CD4-positive, alpha-beta T cell (primary cell): ENCODE measurements at regions not wholly inside any gene's neighbourhood (a gene's known extent, or its start where the extent isn't known, plus 50 kb on each side); places are given as distances from the start of the nearest gene placed in this dataset.
"Not testable (repeated sequence)": the region's sequence is repeated elsewhere in the genome, so short reads cannot be mapped to it uniquely, and the experiment has no call there.

Experiments
- ATAC-seq: fragments of 200-7000 bp; cut with Tn5 transposase; one replicate; pipeline ENCODE4 v1.10.0; 2022; ENCODE audit warnings: mild to moderate bottlenecking; ENCODE audit not compliant: poor library complexity
- CTCF ChIA-PET: fragments of 350-600 bp; sonication (Branson Sonifier 250); formaldehyde crosslinking; loops from one replicate; lab custom pipeline; 2021; ENCODE audit warnings: antibody characterized with exemption, inconsistent platforms; lab: Charles Lee
- POLR2A ChIA-PET: fragments of 350-600 bp; sonication (Branson Sonifier 250); formaldehyde crosslinking; loops from one replicate; lab custom pipeline; 2021; ENCODE audit warnings: antibody characterized with exemption, inconsistent platforms; lab: Charles Lee
- DNase-seq, 14 experiments: peaks; one replicate each; pipeline ENCODE4 v3.0.0-alpha.2; 2013 to 2020; ENCODE audit warnings: mixed read lengths in 2 of 14
- H3K27ac ChIP-seq, 2 donors: one replicate each; pipeline versions ENCODE4 v1.5.1 to v1.7.0; 2013; ENCODE audit warnings: low read length in 2 of 2, low read depth in 1 of 2, mild to moderate bottlenecking in 1 of 2
- H3K27me3 ChIP-seq, 2 experiments: 1 replicate in 1 of 2; 2 replicates in 1 of 2; pipeline versions ENCODE4 v1.6.1 to v1.7.0; 2013; ENCODE audit warnings: low read length in 2 of 2, control low read depth in 1 of 2, mild to moderate bottlenecking in 1 of 2, moderate library complexity in 1 of 2; ENCODE audit not compliant: insufficient read depth in 2 of 2, control insufficient read depth in 1 of 2
- H3K36me3 ChIP-seq: one replicate; pipeline ENCODE4 v1.6.1; 2013; ENCODE audit warnings: low read length, control low read depth; ENCODE audit not compliant: insufficient read depth
- H3K4me1 ChIP-seq: one replicate; pipeline ENCODE4 v1.6.1; 2013; ENCODE audit warnings: low read length, control low read depth; ENCODE audit not compliant: insufficient read depth
- H3K4me3 ChIP-seq: one replicate; pipeline ENCODE4 v1.5.1; 2013; ENCODE audit warnings: mild to moderate bottlenecking, low read length, moderate library complexity
- H3K9me3 ChIP-seq, 2 experiments: 1 replicate in 1 of 2; 2 replicates in 1 of 2; pipeline versions ENCODE4 v1.6.1 to v1.7.0; 2013; ENCODE audit warnings: low read length in 2 of 2, mild to moderate bottlenecking in 2 of 2, control low read depth in 1 of 2, moderate library complexity in 1 of 2; ENCODE audit not compliant: control insufficient read depth in 1 of 2, insufficient read depth in 1 of 2
- H3K27ac Mint-ChIP-seq: one replicate; pipeline ENCODE4 v1.8.0; 2020; ENCODE audit warnings: mixed read lengths
- H3K27me3 Mint-ChIP-seq: one replicate; pipeline ENCODE4 v1.8.0; 2021; ENCODE audit warnings: mixed read lengths
- H3K36me3 Mint-ChIP-seq: one replicate; pipeline ENCODE4 v1.8.0; 2021; ENCODE audit warnings: low read depth, mixed read lengths
- H3K4me1 Mint-ChIP-seq: one replicate; pipeline ENCODE4 v1.8.0; 2021; ENCODE audit warnings: low read depth, mixed read lengths
- H3K4me3 Mint-ChIP-seq: one replicate; pipeline ENCODE4 v1.8.0; 2020; ENCODE audit warnings: mild to moderate bottlenecking, mixed read lengths
- H3K9me3 Mint-ChIP-seq: one replicate; pipeline ENCODE4 v1.8.0; 2020; ENCODE audit warnings: mixed read lengths
- intact Hi-C, 2 experiments: fragments of 100-400 bp; cut with DNase I in 1 of 2; cut with micrococcal nuclease in 1 of 2; formaldehyde crosslinking; loops; one replicate each; pipeline versions ENCODE4 v1.15.1 to v1.9.0; 2023 to 2025; cut with DNase I, micrococcal nuclease
- TF ChIP-seq, protein P1 (sequence below): fragments of 200-600 bp; IDR thresholded peaks from one replicate; pipeline ENCODE4 v1.8.0; 2022; ENCODE audit warnings: antibody characterized with exemption, mild to moderate bottlenecking

DNA sequence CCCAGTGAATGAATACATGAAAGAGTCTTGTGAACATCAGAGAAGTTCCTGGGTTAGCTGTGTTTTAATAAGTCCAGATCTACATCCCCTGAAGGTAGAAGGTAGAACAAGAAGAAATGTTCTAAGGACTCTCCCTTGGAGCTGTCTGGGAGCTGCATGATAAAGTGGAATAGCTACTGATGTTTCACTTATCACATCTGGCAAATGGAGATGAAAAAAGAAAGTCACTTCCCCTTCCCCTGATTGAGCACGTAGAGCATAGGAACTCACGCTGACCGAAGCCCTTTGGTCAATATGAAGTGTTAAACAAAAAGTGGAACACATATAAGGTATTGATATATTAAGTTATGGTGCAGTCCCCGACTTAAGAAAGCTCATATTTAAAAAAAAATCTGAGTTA, 53.2 kb upstream of the PARP1 start:
- H3K27me3 Mint-ChIP-seq: no peaks in the 10 kb centered on the region
- Histone ChIP-seq H3K9me3 (peaks cover 0 to 6% of the 10 kb centered on the region in 2 experiments), H3K4me1 (peaks cover 9% of the 10 kb centered on the region), H3K27me3 (no peaks in the 10 kb centered on the region), H3K4me3 (no peak overlapping the region), H3K27ac (no peak overlapping the region), H3K36me3 (no peaks in the 10 kb centered on the region)
- no peak for DNase-seq
- CTCF ChIA-PET: no interaction called here
- H3K9me3 Mint-ChIP-seq: peaks cover 4% of the 10 kb centered on the region
- POLR2A ChIA-PET: interaction anchor here (0.8 kb wide), 1 partner anchor 17 kb away, joined by 3 read pairs; no protein-coding TSS in a partner anchor
- no peak overlapping the region for H3K27ac Mint-ChIP-seq
- TF ChIP-seq, protein P1, sequence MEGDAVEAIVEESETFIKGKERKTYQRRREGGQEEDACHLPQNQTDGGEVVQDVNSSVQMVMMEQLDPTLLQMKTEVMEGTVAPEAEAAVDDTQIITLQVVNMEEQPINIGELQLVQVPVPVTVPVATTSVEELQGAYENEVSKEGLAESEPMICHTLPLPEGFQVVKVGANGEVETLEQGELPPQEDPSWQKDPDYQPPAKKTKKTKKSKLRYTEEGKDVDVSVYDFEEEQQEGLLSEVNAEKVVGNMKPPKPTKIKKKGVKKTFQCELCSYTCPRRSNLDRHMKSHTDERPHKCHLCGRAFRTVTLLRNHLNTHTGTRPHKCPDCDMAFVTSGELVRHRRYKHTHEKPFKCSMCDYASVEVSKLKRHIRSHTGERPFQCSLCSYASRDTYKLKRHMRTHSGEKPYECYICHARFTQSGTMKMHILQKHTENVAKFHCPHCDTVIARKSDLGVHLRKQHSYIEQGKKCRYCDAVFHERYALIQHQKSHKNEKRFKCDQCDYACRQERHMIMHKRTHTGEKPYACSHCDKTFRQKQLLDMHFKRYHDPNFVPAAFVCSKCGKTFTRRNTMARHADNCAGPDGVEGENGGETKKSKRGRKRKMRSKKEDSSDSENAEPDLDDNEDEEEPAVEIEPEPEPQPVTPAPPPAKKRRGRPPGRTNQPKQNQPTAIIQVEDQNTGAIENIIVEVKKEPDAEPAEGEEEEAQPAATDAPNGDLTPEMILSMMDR: no peak
- ATAC-seq: no peak
- peaks cover 14% of the 10 kb centered on the region for H3K4me1 Mint-ChIP-seq
- H3K4me3 Mint-ChIP-seq: no peak overlapping the region
- no peaks in the 10 kb centered on the region for H3K36me3 Mint-ChIP-seq
- intact Hi-C loops: no loop called here

DNA sequence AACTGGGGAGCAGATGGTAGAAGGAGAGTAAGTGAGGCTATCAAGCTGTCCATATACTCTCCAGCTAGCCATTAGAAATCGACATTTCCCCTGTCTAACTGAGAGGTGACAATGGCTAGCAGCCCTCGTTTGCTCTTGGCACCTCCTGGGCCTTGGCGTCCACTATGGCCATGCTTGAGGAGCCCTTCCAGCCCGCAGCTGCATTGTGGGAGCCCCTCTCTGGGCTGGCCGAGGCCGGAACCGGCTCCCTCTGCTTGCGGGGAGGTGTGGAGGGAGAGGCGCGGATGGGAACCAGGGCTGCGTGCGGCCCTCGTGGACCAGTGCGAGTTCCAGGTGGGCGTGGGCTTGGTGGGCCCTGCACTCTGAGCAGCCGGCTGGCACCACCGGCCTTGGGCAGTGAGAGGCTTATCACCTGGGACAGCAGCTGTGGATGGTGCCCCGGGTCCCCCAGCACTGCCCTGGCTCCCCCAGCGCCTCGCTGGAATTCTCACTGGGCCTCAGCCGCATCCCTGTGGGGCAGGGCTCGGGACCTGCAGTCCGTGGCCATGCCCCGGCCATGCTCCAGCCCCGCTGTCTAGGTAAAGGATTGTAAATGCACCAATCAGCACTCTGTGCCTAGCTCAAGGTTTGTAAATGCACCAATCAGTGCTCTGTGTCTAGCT, 56.2 kb upstream of the PARP1 start:
- CTCF ChIA-PET: no interaction called here
- no peaks in the 10 kb centered on the region for H3K36me3 Mint-ChIP-seq

DNA sequence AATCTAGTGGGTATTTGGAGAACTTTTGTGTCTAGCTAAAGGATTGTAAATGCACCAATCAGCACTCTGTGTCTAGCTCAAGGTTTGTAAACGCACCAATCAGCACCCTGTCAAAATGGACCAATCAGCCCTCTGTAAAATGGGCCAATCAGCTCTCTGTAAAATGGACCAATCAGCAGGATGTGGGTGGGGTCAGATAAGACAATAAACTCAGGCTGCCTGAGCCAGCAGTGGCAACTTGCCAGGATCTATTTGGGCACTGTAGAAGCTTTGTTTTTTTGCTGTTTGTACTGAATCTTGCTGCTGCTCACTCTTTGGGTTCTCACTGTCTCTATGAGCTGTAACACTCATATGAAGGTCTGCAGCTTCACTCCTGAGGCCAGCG, 56.7 kb upstream of the PARP1 start:
- H3K27me3 Mint-ChIP-seq, H3K9me3 Mint-ChIP-seq, ATAC-seq, H3K4me1 Mint-ChIP-seq, H3K36me3 Mint-ChIP-seq, intact Hi-C loops, H3K36me3 ChIP-seq, H3K27me3 ChIP-seq, H3K4me3 ChIP-seq, H3K9me3 ChIP-seq, H3K4me1 ChIP-seq, H3K4me3 Mint-ChIP-seq, H3K27ac ChIP-seq, CTCF ChIA-PET, DNase-seq, H3K27ac Mint-ChIP-seq: not testable (repeated sequence)
- POLR2A ChIA-PET: interaction anchor here (1.6 kb wide), 1 partner anchor 11 kb away, joined by 3 read pairs; no protein-coding TSS in a partner anchor

More for the DNA sequence above, 56.2 kb upstream of the PARP1 start:
- H3K4me1 ChIP-seq: no peaks in the 10 kb centered on the region
- peaks cover 0 to 7% of the 10 kb centered on the region in 2 experiments for H3K27me3 ChIP-seq
- no peaks in the 10 kb centered on the region for H3K36me3 ChIP-seq
- Mint-ChIP-seq H3K27ac (no peak overlapping the region), H3K4me3 (no peak overlapping the region), H3K9me3 (peaks cover 4% of the 10 kb centered on the region), H3K4me1 (no peaks in the 10 kb centered on the region), H3K27me3 (peaks cover 4% of the 10 kb centered on the region)
- TF ChIP-seq, protein P1: no peak
- H3K9me3 ChIP-seq: peaks cover 0 to 6% of the 10 kb centered on the region in 2 experiments
- POLR2A ChIA-PET: interaction anchor here (1.6 kb wide), 1 partner anchor 12 kb away, joined by 3 read pairs; no protein-coding TSS in a partner anchor
- no peak overlapping the region for H3K27ac ChIP-seq
- H3K4me3 ChIP-seq: no peak overlapping the region
- DNase-seq: no peak
- ATAC-seq: no peak
- intact Hi-C loops: no loop called here

DNA sequence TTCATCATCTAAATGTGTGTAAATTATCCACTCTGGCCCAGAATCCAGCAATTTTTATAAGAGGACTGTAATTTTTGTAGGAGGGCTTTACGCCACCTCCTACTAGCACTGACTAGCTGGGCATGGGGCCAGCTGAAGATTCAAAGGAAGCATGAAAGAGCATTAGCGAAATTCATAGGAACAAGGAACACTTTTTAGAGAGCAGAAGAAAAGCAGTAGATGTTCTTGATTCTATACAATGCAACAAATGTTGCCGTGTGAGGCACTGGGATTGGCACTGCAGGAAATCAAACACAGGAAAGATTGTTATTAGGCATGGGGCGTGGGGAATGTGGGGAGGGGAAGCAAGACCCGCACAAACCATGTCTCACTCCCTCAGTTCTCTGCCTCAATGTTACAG, 58.4 kb upstream of the PARP1 start:
- H3K4me3 ChIP-seq: no peak overlapping the region
- no peaks in the 10 kb centered on the region for H3K4me1 ChIP-seq
- H3K27me3 ChIP-seq: peaks cover 6 to 7% of the 10 kb centered on the region in 2 experiments
- ChIA-PET CTCF (no interaction called here), POLR2A (no interaction called here)
- no peak overlapping the region for H3K27ac Mint-ChIP-seq
- H3K9me3 ChIP-seq: peaks cover 0 to 6% of the 10 kb centered on the region in 2 experiments
- H3K4me3 Mint-ChIP-seq: no peak overlapping the region
- TF ChIP-seq, protein P1: no peak
- DNase-seq: no peak
- no peak overlapping the region for H3K27ac ChIP-seq
- no peak for ATAC-seq
- H3K27me3 Mint-ChIP-seq: peaks cover 6% of the 10 kb centered on the region
- peaks cover 4% of the 10 kb centered on the region for H3K9me3 Mint-ChIP-seq
- H3K36me3 ChIP-seq: no peaks in the 10 kb centered on the region
- intact Hi-C loops: no loop called here
- no peaks in the 10 kb centered on the region for H3K4me1 Mint-ChIP-seq
- H3K36me3 Mint-ChIP-seq: no peaks in the 10 kb centered on the region
